ENCODE measurements at regions not wholly inside any gene's neighbourhood (a gene's known extent, or its start where the extent isn't known, plus 50 kb on each side); places are given as distances from the start of the nearest gene placed in this dataset.

DNA sequence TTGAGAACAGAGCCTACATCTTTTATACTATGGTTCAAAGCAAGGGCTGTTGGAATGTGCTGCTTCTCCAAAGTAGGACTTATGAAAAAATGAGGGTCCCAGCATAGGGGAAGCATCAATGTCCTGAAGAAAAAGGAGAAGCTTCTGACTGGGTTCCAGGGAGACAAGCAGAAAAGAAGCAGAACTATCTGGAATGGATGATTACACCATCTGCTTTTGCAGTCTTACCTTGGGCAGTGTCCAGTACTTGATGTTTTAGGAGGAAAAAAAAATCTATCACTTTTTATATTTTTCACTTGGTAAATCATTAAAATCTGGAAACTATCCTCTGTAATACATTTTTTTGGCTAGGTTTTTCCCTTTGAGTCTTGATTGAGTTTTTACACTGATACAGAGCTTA is 57.9 kb upstream of the DPH6 start:
- Histone ChIP-seq H3F3A (ENCODE audit: insufficient read depth, low read length, poor library complexity, severe bottlenecking) (no peaks in the 10 kb centered on the region), H3K4me2 (ENCODE audit: low read length) (no peak overlapping the region), H3K27ac (ENCODE audit: low read length) (no peak overlapping the region), H2AFZ (ENCODE audit: low read depth, low read length) (no peak overlapping the region), H3K36me3 (ENCODE audit: insufficient read depth, low read length) (no peaks in the 10 kb centered on the region), H3K4me3 (ENCODE audit: low read length) (no peak overlapping the region), H3K9me2 (ENCODE audit: insufficient read depth, low read length) (no peaks in the 10 kb centered on the region), H3K79me2 (replicated peaks; ENCODE audit: insufficient read depth, low read length) (no peaks in the 10 kb centered on the region), H3K9ac (ENCODE audit: low read length) (no peak overlapping the region), H3K9me3 (ENCODE audit: low read length) (peaks cover 5% of the 10 kb centered on the region), H3K27me3 (ENCODE audit: insufficient read depth, low read depth, low read length) (no peaks in the 10 kb centered on the region), H4K20me1 (ENCODE audit: insufficient read depth) (no peaks in the 10 kb centered on the region)
- TF ChIP-seq POLR2AphosphoS5 (IDR thresholded peaks at IDR 0.05): no peak
- TF ChIP-seq EZH2 (IDR thresholded peaks at IDR 0.05; ENCODE audit: borderline replicate concordance, insufficient read depth, low read length, poor library complexity, severe bottlenecking): no peak
- TF ChIP-seq EP300 (conservative IDR thresholded peaks at IDR 0.05; ENCODE audit: poor library complexity, severe bottlenecking): no peak
- TF ChIP-seq RAD21 (conservative IDR thresholded peaks at IDR 0.05): no peak
- TF ChIP-seq, protein P1, sequence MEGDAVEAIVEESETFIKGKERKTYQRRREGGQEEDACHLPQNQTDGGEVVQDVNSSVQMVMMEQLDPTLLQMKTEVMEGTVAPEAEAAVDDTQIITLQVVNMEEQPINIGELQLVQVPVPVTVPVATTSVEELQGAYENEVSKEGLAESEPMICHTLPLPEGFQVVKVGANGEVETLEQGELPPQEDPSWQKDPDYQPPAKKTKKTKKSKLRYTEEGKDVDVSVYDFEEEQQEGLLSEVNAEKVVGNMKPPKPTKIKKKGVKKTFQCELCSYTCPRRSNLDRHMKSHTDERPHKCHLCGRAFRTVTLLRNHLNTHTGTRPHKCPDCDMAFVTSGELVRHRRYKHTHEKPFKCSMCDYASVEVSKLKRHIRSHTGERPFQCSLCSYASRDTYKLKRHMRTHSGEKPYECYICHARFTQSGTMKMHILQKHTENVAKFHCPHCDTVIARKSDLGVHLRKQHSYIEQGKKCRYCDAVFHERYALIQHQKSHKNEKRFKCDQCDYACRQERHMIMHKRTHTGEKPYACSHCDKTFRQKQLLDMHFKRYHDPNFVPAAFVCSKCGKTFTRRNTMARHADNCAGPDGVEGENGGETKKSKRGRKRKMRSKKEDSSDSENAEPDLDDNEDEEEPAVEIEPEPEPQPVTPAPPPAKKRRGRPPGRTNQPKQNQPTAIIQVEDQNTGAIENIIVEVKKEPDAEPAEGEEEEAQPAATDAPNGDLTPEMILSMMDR (IDR thresholded peaks at IDR 0.05; ENCODE audit: poor library complexity, severe bottlenecking): no peak
- no peak for TF ChIP-seq TAF1 (IDR thresholded peaks at IDR 0.05; ENCODE audit: low read depth)
- TF ChIP-seq, protein P2, sequence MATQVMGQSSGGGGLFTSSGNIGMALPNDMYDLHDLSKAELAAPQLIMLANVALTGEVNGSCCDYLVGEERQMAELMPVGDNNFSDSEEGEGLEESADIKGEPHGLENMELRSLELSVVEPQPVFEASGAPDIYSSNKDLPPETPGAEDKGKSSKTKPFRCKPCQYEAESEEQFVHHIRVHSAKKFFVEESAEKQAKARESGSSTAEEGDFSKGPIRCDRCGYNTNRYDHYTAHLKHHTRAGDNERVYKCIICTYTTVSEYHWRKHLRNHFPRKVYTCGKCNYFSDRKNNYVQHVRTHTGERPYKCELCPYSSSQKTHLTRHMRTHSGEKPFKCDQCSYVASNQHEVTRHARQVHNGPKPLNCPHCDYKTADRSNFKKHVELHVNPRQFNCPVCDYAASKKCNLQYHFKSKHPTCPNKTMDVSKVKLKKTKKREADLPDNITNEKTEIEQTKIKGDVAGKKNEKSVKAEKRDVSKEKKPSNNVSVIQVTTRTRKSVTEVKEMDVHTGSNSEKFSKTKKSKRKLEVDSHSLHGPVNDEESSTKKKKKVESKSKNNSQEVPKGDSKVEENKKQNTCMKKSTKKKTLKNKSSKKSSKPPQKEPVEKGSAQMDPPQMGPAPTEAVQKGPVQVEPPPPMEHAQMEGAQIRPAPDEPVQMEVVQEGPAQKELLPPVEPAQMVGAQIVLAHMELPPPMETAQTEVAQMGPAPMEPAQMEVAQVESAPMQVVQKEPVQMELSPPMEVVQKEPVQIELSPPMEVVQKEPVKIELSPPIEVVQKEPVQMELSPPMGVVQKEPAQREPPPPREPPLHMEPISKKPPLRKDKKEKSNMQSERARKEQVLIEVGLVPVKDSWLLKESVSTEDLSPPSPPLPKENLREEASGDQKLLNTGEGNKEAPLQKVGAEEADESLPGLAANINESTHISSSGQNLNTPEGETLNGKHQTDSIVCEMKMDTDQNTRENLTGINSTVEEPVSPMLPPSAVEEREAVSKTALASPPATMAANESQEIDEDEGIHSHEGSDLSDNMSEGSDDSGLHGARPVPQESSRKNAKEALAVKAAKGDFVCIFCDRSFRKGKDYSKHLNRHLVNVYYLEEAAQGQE (IDR thresholded peaks at IDR 0.05; ENCODE audit: borderline replicate concordance): no peak

DNA sequence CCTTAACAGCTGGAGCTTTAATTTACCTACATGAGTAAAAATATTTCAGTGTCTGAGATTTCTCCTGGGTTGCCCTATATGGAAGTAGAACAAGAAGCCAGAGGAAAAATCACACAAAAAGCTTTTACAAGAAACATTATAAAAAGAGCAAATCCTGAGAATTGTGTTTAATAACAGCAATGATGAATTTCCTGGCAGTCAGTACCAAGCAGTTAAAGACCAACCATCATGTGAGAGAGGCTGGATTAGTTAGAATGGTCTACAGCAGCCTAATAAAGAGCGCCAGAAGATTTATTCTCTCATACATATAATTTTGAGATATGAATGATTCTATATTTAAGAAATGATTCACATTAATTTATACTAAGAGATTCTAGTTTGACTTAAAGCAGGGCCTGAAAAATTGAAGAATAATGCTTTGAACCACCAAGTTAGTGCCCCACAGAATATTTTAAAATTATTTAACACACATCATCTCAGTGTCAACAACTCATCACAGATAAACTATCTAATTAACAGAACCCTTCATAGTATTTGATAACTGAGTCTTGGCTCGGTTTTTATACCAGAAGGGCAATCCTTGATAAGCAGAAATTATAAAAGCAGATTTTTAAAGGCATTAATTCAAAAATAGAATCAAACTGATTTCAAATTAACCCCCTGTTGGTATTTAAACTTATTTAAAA is 59.9 kb upstream of the DPH6 start:
- TF ChIP-seq, protein P1 (IDR thresholded peaks at IDR 0.05; ENCODE audit: poor library complexity, severe bottlenecking): no peak
- TF ChIP-seq RAD21 (conservative IDR thresholded peaks at IDR 0.05): no peak
- TF ChIP-seq, protein P2 (IDR thresholded peaks at IDR 0.05; ENCODE audit: borderline replicate concordance): no peak
- no peak for TF ChIP-seq MXI1 (conservative IDR thresholded peaks at IDR 0.05; ENCODE audit: poor library complexity, severe bottlenecking)
- TF ChIP-seq POLR2AphosphoS5 (IDR thresholded peaks at IDR 0.05): no peak
- no peak for TF ChIP-seq TAF1 (IDR thresholded peaks at IDR 0.05; ENCODE audit: low read depth)
- TF ChIP-seq SMC3 (conservative IDR thresholded peaks at IDR 0.05; ENCODE audit: poor library complexity): no peak
- TF ChIP-seq EZH2 (IDR thresholded peaks at IDR 0.05; ENCODE audit: borderline replicate concordance, insufficient read depth, low read length, poor library complexity, severe bottlenecking): no peak
- no peak for TF ChIP-seq EP300 (conservative IDR thresholded peaks at IDR 0.05; ENCODE audit: poor library complexity, severe bottlenecking)
- Histone ChIP-seq H3F3A (ENCODE audit: insufficient read depth, low read length, poor library complexity, severe bottlenecking) (no peaks in the 10 kb centered on the region), H3K4me2 (ENCODE audit: low read length) (no peak overlapping the region), H3K27ac (ENCODE audit: low read length) (peak overlapping the region; percentile 44), H3K36me3 (ENCODE audit: insufficient read depth, low read length) (no peaks in the 10 kb centered on the region), H3K9me3 (ENCODE audit: low read length) (peaks cover under 1% of the 10 kb centered on the region), H3K79me2 (replicated peaks; ENCODE audit: insufficient read depth, low read length) (no peaks in the 10 kb centered on the region), H2AFZ (ENCODE audit: low read depth, low read length) (no peak overlapping the region), H4K20me1 (ENCODE audit: insufficient read depth) (no peaks in the 10 kb centered on the region), H3K27me3 (ENCODE audit: insufficient read depth, low read depth, low read length) (no peaks in the 10 kb centered on the region), H3K9me2 (ENCODE audit: insufficient read depth, low read length) (no peaks in the 10 kb centered on the region), H3K4me3 (ENCODE audit: low read length) (no peak overlapping the region), H3K9ac (ENCODE audit: low read length) (no peak overlapping the region)

Measured in neural cell (in vitro differentiated cells).